Neural cell (in vitro differentiated cells): ENCODE measurements at regions not wholly inside any gene's neighbourhood (a gene's known extent, or its start where the extent isn't known, plus 50 kb on each side); places are given as distances from the start of the nearest gene placed in this dataset.

Source experiments
- H2AFZ ChIP-seq: fragments of 200-600, 300-800 bp; sonication (generic), shearing (Covaris generic); 2 replicates; pipeline ENCODE4 v1.6.0; 2014; ENCODE audit warnings: low read depth, mild to moderate bottlenecking, antibody characterized with exemption, low read length, moderate library complexity
- H3F3A ChIP-seq: fragments of 200-600 bp; shearing (Covaris generic); 2 replicates; pipeline ENCODE4 v1.6.1; 2016; ENCODE audit warnings: mild to moderate bottlenecking, moderate library complexity, mixed read lengths, antibody characterized with exemption, low read length; ENCODE audit not compliant: insufficient read depth, poor library complexity, severe bottlenecking
- H3K27ac ChIP-seq: fragments of 200-600, 300-800 bp; sonication (generic), shearing (Covaris generic); 2 replicates; pipeline ENCODE4 v1.5.1; 2014; ENCODE audit warnings: mild to moderate bottlenecking, low read length, moderate library complexity
- H3K27me3 ChIP-seq: fragments of 300-800, 200-600 bp; sonication (generic), shearing (Covaris generic); 2 replicates; pipeline ENCODE4 v1.6.0; 2014; ENCODE audit warnings: mild to moderate bottlenecking, low read depth, low read length, moderate library complexity; ENCODE audit not compliant: insufficient read depth
- H3K36me3 ChIP-seq: fragments of 300-800, 200-600 bp; sonication (generic), shearing (Covaris generic); 2 replicates; pipeline ENCODE4 v1.5.1; 2014; ENCODE audit warnings: mild to moderate bottlenecking, antibody characterized with exemption, low read length, moderate library complexity; ENCODE audit not compliant: insufficient read depth
- H3K4me2 ChIP-seq: fragments of 300-800, 200-600 bp; sonication (generic), shearing (Covaris generic); 2 replicates; pipeline ENCODE4 v1.6.0; 2014; ENCODE audit warnings: mild to moderate bottlenecking, low read length
- H3K4me3 ChIP-seq: fragments of 300-800, 200-600 bp; sonication (generic), shearing (Covaris generic); 2 replicates; pipeline ENCODE4 v1.5.1; 2014; ENCODE audit warnings: mild to moderate bottlenecking, low read length, moderate library complexity
- H3K79me2 ChIP-seq: fragments of 200-600 bp; shearing (Covaris generic); replicated peaks from 2 replicates; pipeline ENCODE4 v1.6.0; 2014; ENCODE audit warnings: mild to moderate bottlenecking, low read length, moderate library complexity; ENCODE audit not compliant: insufficient read depth
- H3K9ac ChIP-seq: fragments of 300-800, 200-600 bp; sonication (generic), shearing (Covaris generic); 2 replicates; pipeline ENCODE4 v1.6.1; 2016; ENCODE audit warnings: mild to moderate bottlenecking, low read length, mixed read lengths
- H3K9me2 ChIP-seq: fragments of 200-600 bp; shearing (Covaris generic); 2 replicates; pipeline ENCODE4 v1.6.1; 2016; ENCODE audit warnings: mild to moderate bottlenecking, low read length, mixed read lengths; ENCODE audit not compliant: insufficient read depth
- H3K9me3 ChIP-seq: fragments of 200-600, 300-800 bp; sonication (generic), shearing (Covaris generic); 2 replicates; pipeline ENCODE4 v1.6.1; 2016; ENCODE audit warnings: mild to moderate bottlenecking, mixed run types, low read length, moderate library complexity, mixed read lengths
- H4K20me1 ChIP-seq: fragments of 200-600 bp; shearing (Covaris generic); 2 replicates; pipeline ENCODE4 v1.6.1; 2016; ENCODE audit warnings: mild to moderate bottlenecking, mixed run types; ENCODE audit not compliant: insufficient read depth
- CTCF ChIP-seq: fragments of 450-650 bp; IDR thresholded peaks from 2 replicates; pipeline ENCODE4 v1.5.1; 2014; ENCODE audit warnings: antibody characterized with exemption, mild to moderate bottlenecking, moderate library complexity; ENCODE audit not compliant: poor library complexity, severe bottlenecking
- EP300 ChIP-seq: fragments of 450-650 bp; conservative IDR thresholded peaks from 2 replicates; pipeline ENCODE4 v1.6.1; 2014; ENCODE audit warnings: antibody characterized with exemption, mild to moderate bottlenecking, moderate library complexity; ENCODE audit not compliant: poor library complexity, severe bottlenecking
- EZH2 ChIP-seq: fragments of 200-600, 300-800 bp; shearing (Covaris generic), sonication (generic); IDR thresholded peaks from 2 replicates; pipeline ENCODE4 v1.6.1; 2014; ENCODE audit warnings: antibody characterized with exemption, low read length, borderline replicate concordance, mild to moderate bottlenecking; ENCODE audit not compliant: insufficient read depth, poor library complexity, severe bottlenecking
- MXI1 ChIP-seq: fragments of 450-650 bp; conservative IDR thresholded peaks from 2 replicates; pipeline ENCODE4 v1.6.1; 2014; ENCODE audit warnings: antibody characterized with exemption, mild to moderate bottlenecking; ENCODE audit not compliant: poor library complexity, severe bottlenecking
- POLR2AphosphoS5 ChIP-seq: IDR thresholded peaks from 2 replicates; pipeline ENCODE4 v1.6.1; 2012
- RAD21 ChIP-seq: fragments of 450-650 bp; conservative IDR thresholded peaks from 2 replicates; pipeline ENCODE4 v1.6.1; 2014; ENCODE audit warnings: antibody characterized with exemption, mild to moderate bottlenecking, moderate library complexity
- SMC3 ChIP-seq: fragments of 450-650 bp; conservative IDR thresholded peaks from 2 replicates; pipeline ENCODE4 v1.6.1; 2014; ENCODE audit warnings: antibody characterized with exemption, mild to moderate bottlenecking, moderate library complexity; ENCODE audit not compliant: poor library complexity
- TAF1 ChIP-seq: IDR thresholded peaks from 2 replicates; pipeline ENCODE4 v1.6.1; 2012; ENCODE audit warnings: low read depth
- TF ChIP-seq, protein P1 (sequence below): IDR thresholded peaks from 2 replicates; pipeline ENCODE4 v1.6.1; 2012; ENCODE audit warnings: borderline replicate concordance

- Histone ChIP-seq H3K9me2 (no peaks in the 10 kb centered on the region), H3K36me3 (no peaks in the 10 kb centered on the region), H4K20me1 (no peaks in the 10 kb centered on the region), H3K27me3 (no peaks in the 10 kb centered on the region), H3K9ac (no peak overlapping the region), H3K9me3 (no peaks in the 10 kb centered on the region), H3K4me3 (no peak overlapping the region), H3F3A (no peaks in the 10 kb centered on the region), H3K79me2 (no peaks in the 10 kb centered on the region), H3K4me2 (no peak overlapping the region), H3K27ac (no peak overlapping the region), H2AFZ (no peak overlapping the region)
- TF ChIP-seq POLR2AphosphoS5 (peak; percentile 31), SMC3 (no peak)
Measured at GRCh38 chr10:83164156-83164555, 975.2 kb upstream of the GHITM start.

- no peaks in the 10 kb centered on the region for H4K20me1 ChIP-seq
- H3K36me3 ChIP-seq = no peaks in the 10 kb centered on the region
- no peaks in the 10 kb centered on the region for H3K27me3 ChIP-seq
- no peaks in the 10 kb centered on the region for H3K9me2 ChIP-seq
- H3F3A ChIP-seq = no peaks in the 10 kb centered on the region
- no peak overlapping the region for H3K4me3 ChIP-seq
- H3K27ac ChIP-seq = no peak overlapping the region
- no peaks in the 10 kb centered on the region for H3K9me3 ChIP-seq
- H2AFZ ChIP-seq = no peak overlapping the region
- no peak for TF ChIP-seq TAF1
- no peak for TF ChIP-seq EP300
- TF ChIP-seq RAD21 = no peak
- TF ChIP-seq CTCF = no peak
- TF ChIP-seq, protein P1, sequence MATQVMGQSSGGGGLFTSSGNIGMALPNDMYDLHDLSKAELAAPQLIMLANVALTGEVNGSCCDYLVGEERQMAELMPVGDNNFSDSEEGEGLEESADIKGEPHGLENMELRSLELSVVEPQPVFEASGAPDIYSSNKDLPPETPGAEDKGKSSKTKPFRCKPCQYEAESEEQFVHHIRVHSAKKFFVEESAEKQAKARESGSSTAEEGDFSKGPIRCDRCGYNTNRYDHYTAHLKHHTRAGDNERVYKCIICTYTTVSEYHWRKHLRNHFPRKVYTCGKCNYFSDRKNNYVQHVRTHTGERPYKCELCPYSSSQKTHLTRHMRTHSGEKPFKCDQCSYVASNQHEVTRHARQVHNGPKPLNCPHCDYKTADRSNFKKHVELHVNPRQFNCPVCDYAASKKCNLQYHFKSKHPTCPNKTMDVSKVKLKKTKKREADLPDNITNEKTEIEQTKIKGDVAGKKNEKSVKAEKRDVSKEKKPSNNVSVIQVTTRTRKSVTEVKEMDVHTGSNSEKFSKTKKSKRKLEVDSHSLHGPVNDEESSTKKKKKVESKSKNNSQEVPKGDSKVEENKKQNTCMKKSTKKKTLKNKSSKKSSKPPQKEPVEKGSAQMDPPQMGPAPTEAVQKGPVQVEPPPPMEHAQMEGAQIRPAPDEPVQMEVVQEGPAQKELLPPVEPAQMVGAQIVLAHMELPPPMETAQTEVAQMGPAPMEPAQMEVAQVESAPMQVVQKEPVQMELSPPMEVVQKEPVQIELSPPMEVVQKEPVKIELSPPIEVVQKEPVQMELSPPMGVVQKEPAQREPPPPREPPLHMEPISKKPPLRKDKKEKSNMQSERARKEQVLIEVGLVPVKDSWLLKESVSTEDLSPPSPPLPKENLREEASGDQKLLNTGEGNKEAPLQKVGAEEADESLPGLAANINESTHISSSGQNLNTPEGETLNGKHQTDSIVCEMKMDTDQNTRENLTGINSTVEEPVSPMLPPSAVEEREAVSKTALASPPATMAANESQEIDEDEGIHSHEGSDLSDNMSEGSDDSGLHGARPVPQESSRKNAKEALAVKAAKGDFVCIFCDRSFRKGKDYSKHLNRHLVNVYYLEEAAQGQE = no peak
- H3K79me2 ChIP-seq = no peaks in the 10 kb centered on the region
- H3K9ac ChIP-seq = no peak overlapping the region
- no peak overlapping the region for H3K4me2 ChIP-seq
Measured at GRCh38 chr10:83165265-83165664, 974.0 kb upstream of the GHITM start.

DNA sequence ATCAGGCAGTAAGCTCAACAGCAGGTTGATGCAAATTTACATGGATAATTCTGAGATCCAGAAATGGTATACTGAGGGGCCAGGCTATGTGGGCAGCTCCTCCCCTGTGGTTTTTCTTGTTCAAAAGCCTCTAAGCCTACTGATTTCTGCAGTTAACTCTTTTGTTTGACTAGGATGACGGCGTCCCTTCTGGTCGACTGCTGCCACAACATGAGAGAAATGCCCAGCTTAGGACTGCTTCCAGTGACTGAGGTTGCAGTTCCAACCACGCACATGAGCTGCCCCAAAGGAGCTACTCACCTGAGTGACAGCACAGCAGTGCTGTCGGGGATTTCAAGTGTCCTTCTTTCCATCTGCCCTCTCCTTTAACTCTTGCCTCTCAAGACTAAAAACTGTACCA is 973.0 kb upstream of the GHITM start:
- Histone ChIP-seq H3K27me3 (no peaks in the 10 kb centered on the region), H3K4me2 (no peak overlapping the region), H2AFZ (no peak overlapping the region), H3K4me3 (no peak overlapping the region), H3K36me3 (no peaks in the 10 kb centered on the region), H3K9ac (no peak overlapping the region), H3K79me2 (no peaks in the 10 kb centered on the region), H3K27ac (no peak overlapping the region), H3K9me2 (no peaks in the 10 kb centered on the region), H3F3A (no peaks in the 10 kb centered on the region), H3K9me3 (no peaks in the 10 kb centered on the region), H4K20me1 (no peaks in the 10 kb centered on the region)
- TF ChIP-seq EZH2 = no peak
- no peak for TF ChIP-seq EP300
- peak; percentile 41 for TF ChIP-seq RAD21
- TF ChIP-seq, protein P1 = no peak
- TF ChIP-seq CTCF = peak; percentile 55
- TF ChIP-seq TAF1 = no peak
- no peak for TF ChIP-seq MXI1
